ENCODE measurements at regions not wholly inside any gene's neighbourhood (a gene's known extent, or its start where the extent isn't known, plus 50 kb on each side); places are given as distances from the start of the nearest gene placed in this dataset.
"Not testable (repeated sequence)": the region's sequence is repeated elsewhere in the genome, so short reads cannot be mapped to it uniquely, and the experiment has no call there.

DNA sequence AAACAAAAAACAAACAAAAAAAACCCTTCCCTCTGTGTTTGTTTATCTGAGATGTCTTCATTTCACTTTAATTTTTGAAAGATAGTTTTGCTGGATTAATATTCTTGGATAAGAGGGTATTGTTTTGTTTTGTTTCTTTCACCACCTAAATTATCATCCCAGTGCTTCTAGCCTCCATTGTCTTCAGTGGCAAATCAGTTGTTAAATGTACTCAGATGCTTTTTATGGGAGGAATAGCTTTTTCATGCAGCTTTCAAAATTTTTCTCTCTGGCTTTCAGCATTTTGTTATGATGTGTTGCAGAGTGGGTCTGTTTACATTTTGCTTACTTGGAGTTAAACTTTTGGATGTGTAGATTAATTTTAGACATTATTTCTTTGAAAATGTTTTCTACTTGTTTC is 203.5 kb upstream of the DCC start:
- DNase-seq (ENCODE audit: low read depth): no peak
- H3K4me3 ChIP-seq (ENCODE audit: low read depth, low read length): no peak overlapping the region
- TF ChIP-seq, protein P1, sequence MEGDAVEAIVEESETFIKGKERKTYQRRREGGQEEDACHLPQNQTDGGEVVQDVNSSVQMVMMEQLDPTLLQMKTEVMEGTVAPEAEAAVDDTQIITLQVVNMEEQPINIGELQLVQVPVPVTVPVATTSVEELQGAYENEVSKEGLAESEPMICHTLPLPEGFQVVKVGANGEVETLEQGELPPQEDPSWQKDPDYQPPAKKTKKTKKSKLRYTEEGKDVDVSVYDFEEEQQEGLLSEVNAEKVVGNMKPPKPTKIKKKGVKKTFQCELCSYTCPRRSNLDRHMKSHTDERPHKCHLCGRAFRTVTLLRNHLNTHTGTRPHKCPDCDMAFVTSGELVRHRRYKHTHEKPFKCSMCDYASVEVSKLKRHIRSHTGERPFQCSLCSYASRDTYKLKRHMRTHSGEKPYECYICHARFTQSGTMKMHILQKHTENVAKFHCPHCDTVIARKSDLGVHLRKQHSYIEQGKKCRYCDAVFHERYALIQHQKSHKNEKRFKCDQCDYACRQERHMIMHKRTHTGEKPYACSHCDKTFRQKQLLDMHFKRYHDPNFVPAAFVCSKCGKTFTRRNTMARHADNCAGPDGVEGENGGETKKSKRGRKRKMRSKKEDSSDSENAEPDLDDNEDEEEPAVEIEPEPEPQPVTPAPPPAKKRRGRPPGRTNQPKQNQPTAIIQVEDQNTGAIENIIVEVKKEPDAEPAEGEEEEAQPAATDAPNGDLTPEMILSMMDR (IDR thresholded peaks at IDR 0.05; ENCODE audit: insufficient read depth, low read depth, low read length, missing control alignments): no peak

DNA sequence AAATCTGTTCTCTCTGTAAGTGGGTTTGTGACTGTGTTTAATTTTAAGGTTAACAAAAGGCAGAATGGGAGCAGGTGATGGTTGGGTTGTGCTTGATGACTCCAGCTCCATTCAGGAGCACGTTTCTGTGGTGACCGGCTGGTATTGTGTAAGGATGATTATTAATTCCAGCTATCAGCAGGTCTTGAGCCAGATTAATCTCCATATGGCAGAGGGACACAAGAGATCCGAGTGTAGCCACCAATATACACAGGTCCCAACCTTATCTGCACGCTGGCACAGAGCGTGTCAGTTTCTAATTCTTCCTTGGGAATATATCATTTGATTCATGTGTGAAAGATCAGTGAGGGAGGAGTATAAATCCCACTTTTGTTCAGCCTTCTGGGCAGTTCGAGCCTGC is 199.0 kb upstream of the DCC start:
- TF ChIP-seq, protein P1 (IDR thresholded peaks at IDR 0.05; ENCODE audit: insufficient read depth, low read depth, low read length, missing control alignments): no peak
- no peak for DNase-seq (ENCODE audit: low read depth)
- no peak overlapping the region for H3K4me3 ChIP-seq (ENCODE audit: low read depth, low read length)

DNA sequence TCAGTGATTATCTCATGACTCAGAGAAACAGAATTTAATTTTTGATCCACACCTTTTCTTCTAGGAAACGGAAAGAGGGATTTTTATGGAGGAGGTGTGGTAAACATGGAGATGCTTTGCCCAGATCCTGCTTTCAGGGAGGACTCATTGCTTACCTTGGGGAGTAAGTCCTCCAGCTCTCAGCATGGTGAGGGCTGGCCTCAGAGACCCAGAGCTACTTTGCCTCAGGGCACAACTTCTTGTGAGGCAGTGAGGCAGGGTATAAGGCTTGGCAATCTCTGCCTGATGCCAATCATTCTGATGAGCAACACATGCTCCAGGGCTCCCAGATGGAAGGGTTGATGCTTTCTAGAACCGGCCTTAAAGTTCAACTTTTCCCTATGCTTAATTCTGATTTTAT is 189.9 kb upstream of the DCC start:
- no peak for DNase-seq (ENCODE audit: low read depth)
- TF ChIP-seq, protein P1 (IDR thresholded peaks at IDR 0.05; ENCODE audit: insufficient read depth, low read depth, low read length, missing control alignments): no peak
- no peak overlapping the region for H3K4me3 ChIP-seq (ENCODE audit: low read depth, low read length)

DNA sequence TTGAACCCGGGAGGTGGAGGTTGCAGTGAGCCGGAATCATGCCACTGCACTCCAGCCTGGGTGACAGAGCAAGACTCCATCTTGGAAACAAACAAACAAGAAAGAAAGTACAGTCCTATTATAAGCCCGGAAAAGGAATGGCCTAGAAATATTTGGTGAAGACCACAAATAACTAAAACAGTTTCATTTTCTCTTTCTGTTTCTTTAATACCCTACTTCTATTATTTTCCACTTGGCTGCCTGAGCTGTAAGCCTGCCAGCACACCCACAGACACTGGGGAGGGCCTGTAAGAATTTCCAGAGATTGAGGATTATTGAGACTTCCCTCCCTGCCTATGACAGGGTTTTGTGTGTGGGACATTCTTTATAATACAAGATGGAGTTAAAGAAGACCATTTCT is 188.0 kb upstream of the DCC start:
- H3K4me3 ChIP-seq (ENCODE audit: low read depth, low read length): no peak overlapping the region
- TF ChIP-seq, protein P1 (IDR thresholded peaks at IDR 0.05; ENCODE audit: insufficient read depth, low read depth, low read length, missing control alignments): no peak
- DNase-seq (ENCODE audit: low read depth): peak; percentile 4

DNA sequence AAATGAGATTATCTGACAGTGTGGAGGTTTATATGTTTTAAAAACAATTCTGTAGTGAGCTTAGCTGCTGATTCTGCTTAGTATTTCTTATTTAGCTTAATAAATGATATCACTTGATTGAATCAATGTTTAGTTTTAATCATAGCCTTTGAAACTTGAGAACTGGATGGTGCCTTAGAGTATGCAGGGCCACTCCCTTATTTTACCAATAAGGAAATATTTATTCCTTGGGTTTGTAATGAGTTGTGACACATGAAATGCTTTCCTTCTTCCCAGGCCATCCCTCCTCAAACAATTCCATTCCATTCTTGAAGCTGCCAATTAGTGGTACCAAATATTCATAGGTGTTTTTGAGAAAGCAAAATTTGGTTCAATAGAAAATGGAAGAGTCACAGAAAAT is 183.8 kb upstream of the DCC start:
- TF ChIP-seq, protein P1 (IDR thresholded peaks at IDR 0.05; ENCODE audit: insufficient read depth, low read depth, low read length, missing control alignments): no peak
- no peak for DNase-seq (ENCODE audit: low read depth)
- no peak overlapping the region for H3K4me3 ChIP-seq (ENCODE audit: low read depth, low read length)

DNA sequence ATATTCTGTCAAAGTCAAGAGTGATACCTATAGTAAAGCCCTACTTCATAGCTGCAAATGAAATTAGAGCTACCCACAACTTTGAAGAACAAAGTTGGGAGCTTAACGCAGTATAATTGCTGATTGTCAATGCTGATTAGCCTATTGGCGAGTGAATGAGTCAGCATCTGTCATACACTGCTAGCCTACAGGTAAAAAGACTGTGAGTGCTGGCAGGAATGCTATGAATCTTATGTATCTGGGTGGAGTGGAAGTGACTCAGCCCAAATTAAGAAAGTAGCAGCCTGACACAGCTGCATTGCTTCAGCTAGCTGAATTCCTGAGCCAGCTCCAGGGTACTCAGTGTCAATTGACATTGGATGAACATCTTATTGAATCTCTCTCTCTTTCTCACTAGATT is 179.4 kb upstream of the DCC start:
- DNase-seq (ENCODE audit: low read depth): no peak
- no peak overlapping the region for H3K4me3 ChIP-seq (ENCODE audit: low read depth, low read length)
- TF ChIP-seq, protein P1 (IDR thresholded peaks at IDR 0.05; ENCODE audit: insufficient read depth, low read depth, low read length, missing control alignments): no peak

DNA sequence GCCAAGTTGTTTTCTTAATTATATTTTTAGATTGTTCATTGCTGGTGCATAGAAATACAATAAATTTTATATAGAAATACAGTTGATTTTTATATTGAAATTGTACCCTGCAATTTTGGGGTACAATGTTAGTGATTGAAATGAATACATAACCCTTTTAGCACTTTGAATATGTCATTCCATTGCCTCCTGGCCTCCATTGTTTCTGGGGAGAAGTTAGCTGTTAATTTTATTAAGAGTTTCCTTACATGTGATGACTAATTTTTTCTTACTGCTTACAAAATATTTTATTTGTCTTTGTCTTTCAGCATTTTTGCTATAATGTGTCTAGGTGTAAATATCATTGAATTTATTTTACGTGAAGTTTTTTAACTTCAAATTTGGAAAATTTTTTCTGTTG is 176.5 kb upstream of the DCC start:
- no peak for DNase-seq (ENCODE audit: low read depth)
- TF ChIP-seq, protein P1 (IDR thresholded peaks at IDR 0.05; ENCODE audit: insufficient read depth, low read depth, low read length, missing control alignments): no peak
- H3K4me3 ChIP-seq (ENCODE audit: low read depth, low read length): no peak overlapping the region

DNA sequence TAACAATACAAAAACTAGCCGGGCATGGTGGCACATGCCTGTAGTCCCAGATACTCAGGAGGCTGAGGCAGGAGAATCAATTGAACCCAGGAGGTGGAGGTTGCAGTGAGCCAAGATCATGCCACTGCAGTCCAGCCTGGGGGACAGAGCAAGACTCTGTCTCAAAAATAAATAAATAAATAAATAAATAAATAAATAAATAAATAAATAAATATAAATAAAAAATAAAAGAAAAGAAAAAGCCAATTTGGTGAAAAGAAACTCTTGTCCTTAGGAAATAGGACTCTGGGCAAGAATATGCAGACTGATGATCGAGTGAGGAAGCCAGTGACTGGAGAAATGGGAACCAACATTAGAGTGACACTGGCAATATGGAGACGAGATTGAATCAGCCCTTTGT is 171.9 kb upstream of the DCC start:
- not testable (repeated sequence) for H3K4me3 ChIP-seq (ENCODE audit: low read depth, low read length); DNase-seq (ENCODE audit: low read depth)

Data from GM12865 (cell line).